ENCODE measurements at regions not wholly inside any gene's neighbourhood (a gene's known extent, or its start where the extent isn't known, plus 50 kb on each side); places are given as distances from the start of the nearest gene placed in this dataset.

DNA sequence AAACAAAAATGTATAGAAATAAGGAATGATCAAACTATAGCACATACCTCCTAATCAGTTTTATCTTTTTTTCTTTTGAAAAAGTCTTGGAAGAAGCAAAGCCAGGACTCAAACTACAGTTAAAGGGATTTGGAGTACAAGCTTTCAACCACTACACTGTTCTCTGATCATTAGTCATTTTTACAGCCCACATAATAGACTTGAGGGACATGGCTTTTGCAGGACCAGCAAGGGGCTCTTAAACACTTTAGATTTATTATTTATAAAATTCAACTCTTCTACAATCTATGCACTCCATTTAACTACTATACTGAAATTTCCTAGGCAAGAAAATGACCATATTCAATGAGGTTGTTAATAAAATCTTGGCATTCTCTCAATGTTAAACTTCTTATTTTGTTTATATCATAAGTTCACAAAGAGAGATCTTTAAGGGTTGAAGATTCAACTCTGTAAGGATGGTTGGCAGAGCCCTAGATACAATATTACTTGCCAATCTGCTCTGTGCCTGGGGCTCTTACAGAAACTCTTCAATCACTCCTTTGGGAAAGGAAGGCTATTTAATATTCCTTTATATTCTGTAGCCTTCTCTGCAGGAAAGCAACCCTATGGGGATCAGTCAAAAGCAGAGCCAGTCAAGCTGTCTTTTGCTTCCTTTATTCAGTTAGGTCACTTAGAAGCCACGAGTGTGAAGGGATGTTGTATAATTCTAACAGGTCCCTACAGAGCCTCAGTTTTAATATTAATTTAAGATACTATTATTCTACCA, 557.7 kb upstream of the SGO1 start:
- TF ChIP-seq, protein P1, sequence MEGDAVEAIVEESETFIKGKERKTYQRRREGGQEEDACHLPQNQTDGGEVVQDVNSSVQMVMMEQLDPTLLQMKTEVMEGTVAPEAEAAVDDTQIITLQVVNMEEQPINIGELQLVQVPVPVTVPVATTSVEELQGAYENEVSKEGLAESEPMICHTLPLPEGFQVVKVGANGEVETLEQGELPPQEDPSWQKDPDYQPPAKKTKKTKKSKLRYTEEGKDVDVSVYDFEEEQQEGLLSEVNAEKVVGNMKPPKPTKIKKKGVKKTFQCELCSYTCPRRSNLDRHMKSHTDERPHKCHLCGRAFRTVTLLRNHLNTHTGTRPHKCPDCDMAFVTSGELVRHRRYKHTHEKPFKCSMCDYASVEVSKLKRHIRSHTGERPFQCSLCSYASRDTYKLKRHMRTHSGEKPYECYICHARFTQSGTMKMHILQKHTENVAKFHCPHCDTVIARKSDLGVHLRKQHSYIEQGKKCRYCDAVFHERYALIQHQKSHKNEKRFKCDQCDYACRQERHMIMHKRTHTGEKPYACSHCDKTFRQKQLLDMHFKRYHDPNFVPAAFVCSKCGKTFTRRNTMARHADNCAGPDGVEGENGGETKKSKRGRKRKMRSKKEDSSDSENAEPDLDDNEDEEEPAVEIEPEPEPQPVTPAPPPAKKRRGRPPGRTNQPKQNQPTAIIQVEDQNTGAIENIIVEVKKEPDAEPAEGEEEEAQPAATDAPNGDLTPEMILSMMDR (IDR thresholded peaks at IDR 0.05): no peak
- TF ChIP-seq TCF7L2 (IDR thresholded peaks at IDR 0.05; ENCODE audit: low read depth, low read length) (no peak), POLR2AphosphoS5 (IDR thresholded peaks at IDR 0.05; ENCODE audit: low read depth, low read length) (no peak), SIN3A (IDR thresholded peaks at IDR 0.05; ENCODE audit: borderline replicate concordance, insufficient read depth, low read depth, low read length) (no peak)
- TF ChIP-seq, protein P2, sequence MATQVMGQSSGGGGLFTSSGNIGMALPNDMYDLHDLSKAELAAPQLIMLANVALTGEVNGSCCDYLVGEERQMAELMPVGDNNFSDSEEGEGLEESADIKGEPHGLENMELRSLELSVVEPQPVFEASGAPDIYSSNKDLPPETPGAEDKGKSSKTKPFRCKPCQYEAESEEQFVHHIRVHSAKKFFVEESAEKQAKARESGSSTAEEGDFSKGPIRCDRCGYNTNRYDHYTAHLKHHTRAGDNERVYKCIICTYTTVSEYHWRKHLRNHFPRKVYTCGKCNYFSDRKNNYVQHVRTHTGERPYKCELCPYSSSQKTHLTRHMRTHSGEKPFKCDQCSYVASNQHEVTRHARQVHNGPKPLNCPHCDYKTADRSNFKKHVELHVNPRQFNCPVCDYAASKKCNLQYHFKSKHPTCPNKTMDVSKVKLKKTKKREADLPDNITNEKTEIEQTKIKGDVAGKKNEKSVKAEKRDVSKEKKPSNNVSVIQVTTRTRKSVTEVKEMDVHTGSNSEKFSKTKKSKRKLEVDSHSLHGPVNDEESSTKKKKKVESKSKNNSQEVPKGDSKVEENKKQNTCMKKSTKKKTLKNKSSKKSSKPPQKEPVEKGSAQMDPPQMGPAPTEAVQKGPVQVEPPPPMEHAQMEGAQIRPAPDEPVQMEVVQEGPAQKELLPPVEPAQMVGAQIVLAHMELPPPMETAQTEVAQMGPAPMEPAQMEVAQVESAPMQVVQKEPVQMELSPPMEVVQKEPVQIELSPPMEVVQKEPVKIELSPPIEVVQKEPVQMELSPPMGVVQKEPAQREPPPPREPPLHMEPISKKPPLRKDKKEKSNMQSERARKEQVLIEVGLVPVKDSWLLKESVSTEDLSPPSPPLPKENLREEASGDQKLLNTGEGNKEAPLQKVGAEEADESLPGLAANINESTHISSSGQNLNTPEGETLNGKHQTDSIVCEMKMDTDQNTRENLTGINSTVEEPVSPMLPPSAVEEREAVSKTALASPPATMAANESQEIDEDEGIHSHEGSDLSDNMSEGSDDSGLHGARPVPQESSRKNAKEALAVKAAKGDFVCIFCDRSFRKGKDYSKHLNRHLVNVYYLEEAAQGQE (IDR thresholded peaks at IDR 0.05; ENCODE audit: insufficient read depth in 1 of 2, low read depth in 2 of 2, low read length in 1 of 2): no peak
- Histone ChIP-seq H3K27me3 (ENCODE audit: control insufficient read depth, insufficient read depth, low read length) (no peaks in the 10 kb centered on the region), H3K9me3 (ENCODE audit: control insufficient read depth, insufficient read depth, low read depth, low read length) (no peaks in the 10 kb centered on the region), H3K4me3 (ENCODE audit: low read depth in 2 of 2, low read length in 2 of 2) (no peak overlapping the region), H3K4me1 (ENCODE audit: control insufficient read depth, insufficient read depth, low read length) (no peaks in the 10 kb centered on the region), H3K36me3 (ENCODE audit: control insufficient read depth, insufficient read depth, low read length) (no peaks in the 10 kb centered on the region), H3K27ac (ENCODE audit: low read length) (no peak overlapping the region)
- no peak for DNase-seq (ENCODE audit: low read depth, low spot score)
- BruUV-seq (replicated peaks): no TSS peak
- POLR2A ChIA-PET: no interaction called here
- intact Hi-C loops (cut with micrococcal nuclease; ENCODE audit: unreplicated experiment): no loop called here
- CTCF ChIA-PET: no interaction called here
- in situ Hi-C loops (cut with HindIII; ENCODE audit: low pct_unique_long_range_greater_than_20kb, low sequenced_read_pairs): no loop called here
- no peak for ATAC-seq

DNA sequence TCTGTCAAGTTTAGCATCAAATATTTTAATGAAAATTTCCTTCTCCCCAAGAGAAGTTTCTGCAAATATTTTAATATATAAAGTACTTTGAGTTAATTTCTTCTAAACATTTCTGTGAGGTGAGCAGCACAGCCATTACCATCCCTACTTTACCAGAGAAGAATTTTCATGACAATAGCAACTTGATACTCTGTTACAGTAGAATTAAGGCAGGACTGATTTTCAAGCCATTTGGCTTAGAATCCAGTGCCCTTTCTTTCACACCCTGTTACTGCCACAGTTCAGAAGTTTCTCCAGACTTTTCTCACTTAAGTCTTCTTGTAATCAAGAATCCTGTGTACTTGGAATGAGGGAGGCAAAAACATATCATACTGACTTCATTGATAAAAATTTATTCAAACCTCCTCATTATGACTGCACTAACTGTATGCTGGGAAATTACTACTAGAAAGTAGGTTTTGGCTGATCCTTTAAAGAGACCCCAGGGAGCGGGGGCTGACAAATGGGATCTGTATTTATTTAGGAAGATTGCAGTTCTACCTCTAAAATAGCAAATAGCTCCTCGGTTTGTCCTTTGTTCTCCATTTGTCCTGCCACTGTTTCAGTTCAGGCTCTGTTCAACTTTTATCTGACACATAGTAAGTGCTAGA, 557.0 kb upstream of the SGO1 start:
- no TSS peak for BruUV-seq (replicated peaks)

More for the DNA sequence above, 557.0 kb upstream of the SGO1 start:
- H3K4me1 ChIP-seq (ENCODE audit: control insufficient read depth, insufficient read depth, low read length): no peaks in the 10 kb centered on the region
- in situ Hi-C loops (cut with HindIII; ENCODE audit: low pct_unique_long_range_greater_than_20kb, low sequenced_read_pairs) (no loop called here), intact Hi-C loops (cut with micrococcal nuclease; ENCODE audit: unreplicated experiment) (no loop called here)
- no peak overlapping the region for H3K4me3 ChIP-seq (ENCODE audit: low read depth in 2 of 2, low read length in 2 of 2)
- ChIA-PET CTCF (no interaction called here), POLR2A (no interaction called here)
- no peak for ATAC-seq
- DNase-seq (ENCODE audit: low read depth, low spot score): no peak
- no peaks in the 10 kb centered on the region for H3K9me3 ChIP-seq (ENCODE audit: control insufficient read depth, insufficient read depth, low read depth, low read length)
- TF ChIP-seq TCF7L2 (IDR thresholded peaks at IDR 0.05; ENCODE audit: low read depth, low read length) (no peak), SIN3A (IDR thresholded peaks at IDR 0.05; ENCODE audit: borderline replicate concordance, insufficient read depth, low read depth, low read length) (no peak), POLR2AphosphoS5 (IDR thresholded peaks at IDR 0.05; ENCODE audit: low read depth, low read length) (no peak)
- TF ChIP-seq, protein P1 (IDR thresholded peaks at IDR 0.05): no peak
- TF ChIP-seq, protein P2 (IDR thresholded peaks at IDR 0.05; ENCODE audit: insufficient read depth in 1 of 2, low read depth in 2 of 2, low read length in 1 of 2): no peak
- H3K27ac ChIP-seq (ENCODE audit: low read length): no peak overlapping the region
- no peaks in the 10 kb centered on the region for H3K36me3 ChIP-seq (ENCODE audit: control insufficient read depth, insufficient read depth, low read length)
- no peaks in the 10 kb centered on the region for H3K27me3 ChIP-seq (ENCODE audit: control insufficient read depth, insufficient read depth, low read length)

All from Panc1 (cell line).